DMS114 treated with DMSO at 0.1 percent for 48 hours (cell line): ENCODE measurements at regions not wholly inside any gene's neighbourhood (a gene's known extent, or its start where the extent isn't known, plus 50 kb on each side); places are given as distances from the start of the nearest gene placed in this dataset.
"Not testable (repeated sequence)": the region's sequence is repeated elsewhere in the genome, so short reads cannot be mapped to it uniquely, and the experiment has no call there.

ENCODE experiments used
- DNase-seq: peaks from one replicate; lab custom pipeline; 2025; ENCODE audit not compliant: unreplicated experiment; lab: John Stamatoyannopoulos, UW

DNA sequence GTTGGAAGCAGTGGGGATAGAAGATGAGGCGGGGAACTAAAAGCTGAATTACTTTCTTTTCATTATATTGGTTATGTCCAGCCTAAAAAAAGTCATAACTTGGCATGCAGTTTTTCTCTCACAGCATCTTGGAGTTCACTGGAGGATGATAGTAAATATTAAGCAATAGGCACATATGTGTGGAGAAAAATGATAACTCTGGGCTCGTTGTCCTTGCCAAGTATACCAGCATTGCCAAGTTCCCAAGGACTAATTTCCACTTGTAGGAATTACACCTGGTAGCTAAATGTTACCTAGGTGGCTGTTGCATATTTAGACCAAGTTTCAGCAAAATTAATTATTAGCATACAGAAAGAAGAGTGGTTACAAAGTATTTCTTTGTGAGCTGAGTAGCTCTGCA lies 1007.6 kb downstream of the ANKRD7 start:
- no peak for DNase-seq

GRCh38 chr7:119233015-119233414 lies 1008.5 kb downstream of the ANKRD7 start:
- DNase-seq = no peak

- no peak for DNase-seq
Observed at GRCh38 chr7:119252962-119253361, 1020.0 kb upstream of the KCND2 start.

DNA sequence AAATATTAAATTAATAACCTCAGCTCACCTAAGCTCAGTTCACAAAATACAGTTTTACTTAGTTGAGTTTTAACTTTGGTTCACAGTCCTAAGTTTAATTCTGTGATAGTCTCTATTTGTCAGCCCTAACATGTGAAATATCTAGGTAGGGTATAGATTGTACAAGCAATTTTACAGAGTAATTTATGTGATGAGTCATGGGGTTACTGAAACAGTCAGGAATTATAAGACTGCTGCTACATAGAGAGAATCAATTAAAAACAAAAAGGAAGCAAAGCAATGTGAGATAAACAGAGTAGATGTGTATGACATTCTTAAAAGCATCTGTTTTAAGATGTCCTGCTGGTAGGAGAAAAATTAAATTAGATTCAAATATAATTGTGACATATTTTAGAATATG lies 1018.2 kb upstream of the KCND2 start:
- no peak for DNase-seq

DNA sequence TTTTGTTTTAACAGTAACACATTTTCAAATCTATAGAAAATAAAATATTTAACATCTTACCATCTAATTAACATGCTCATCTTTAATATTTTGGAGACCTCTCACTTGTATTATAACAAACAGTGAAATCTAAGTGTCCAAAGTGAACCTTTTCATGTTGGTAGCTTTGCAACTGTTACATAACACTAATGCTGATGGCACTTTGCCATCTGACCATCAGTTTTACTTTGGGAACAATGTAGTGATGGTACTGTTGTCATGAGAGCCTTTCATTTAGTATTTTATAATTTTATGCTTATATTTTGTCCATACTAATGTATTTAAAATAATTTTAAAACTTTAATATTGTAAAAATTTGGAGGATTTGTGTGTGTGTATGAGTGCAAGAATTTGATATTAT lies 1017.0 kb upstream of the KCND2 start:
- no peak for DNase-seq

DNA sequence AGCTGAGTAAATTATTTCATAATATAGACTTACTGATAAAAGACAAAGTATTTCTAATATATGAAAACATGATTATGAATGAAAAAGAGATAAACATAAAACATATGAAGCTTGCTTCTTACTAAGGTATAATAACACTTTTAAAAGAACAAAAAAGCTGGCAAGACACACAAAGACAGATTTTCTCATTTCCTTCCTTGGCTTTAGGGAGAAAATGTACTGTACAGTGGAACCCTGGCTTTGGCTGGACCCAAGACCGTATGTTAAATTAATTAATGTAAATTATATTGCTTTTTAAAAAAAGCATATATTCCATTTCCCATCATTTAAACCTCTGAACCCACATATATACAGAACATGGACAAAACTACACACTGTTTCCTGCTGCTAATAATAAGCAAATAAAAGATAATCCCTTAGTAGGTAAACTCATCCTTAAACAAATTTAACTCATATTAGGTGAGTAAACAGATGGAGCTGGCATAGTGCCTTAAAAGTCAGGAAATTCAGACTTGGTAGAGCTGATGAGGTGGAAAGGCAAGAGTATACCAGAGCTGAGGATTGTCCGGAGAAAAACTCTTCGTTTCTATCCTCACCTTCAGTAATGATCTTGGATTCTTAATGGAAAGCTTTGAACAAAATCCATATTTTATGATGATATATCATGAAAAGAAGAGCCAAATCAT lies 1016.4 kb upstream of the KCND2 start:
- no peak for DNase-seq

GRCh38 chr7:119266790-119267189 lies 1006.2 kb upstream of the KCND2 start:
- not testable (repeated sequence) for DNase-seq

- DNase-seq = peak; percentile 56
Observed at GRCh38 chr7:119270045-119270464, 1002.9 kb upstream of the KCND2 start.

GRCh38 chr7:119270644-119271043 lies 1002.3 kb upstream of the KCND2 start:
- no peak for DNase-seq

DNA sequence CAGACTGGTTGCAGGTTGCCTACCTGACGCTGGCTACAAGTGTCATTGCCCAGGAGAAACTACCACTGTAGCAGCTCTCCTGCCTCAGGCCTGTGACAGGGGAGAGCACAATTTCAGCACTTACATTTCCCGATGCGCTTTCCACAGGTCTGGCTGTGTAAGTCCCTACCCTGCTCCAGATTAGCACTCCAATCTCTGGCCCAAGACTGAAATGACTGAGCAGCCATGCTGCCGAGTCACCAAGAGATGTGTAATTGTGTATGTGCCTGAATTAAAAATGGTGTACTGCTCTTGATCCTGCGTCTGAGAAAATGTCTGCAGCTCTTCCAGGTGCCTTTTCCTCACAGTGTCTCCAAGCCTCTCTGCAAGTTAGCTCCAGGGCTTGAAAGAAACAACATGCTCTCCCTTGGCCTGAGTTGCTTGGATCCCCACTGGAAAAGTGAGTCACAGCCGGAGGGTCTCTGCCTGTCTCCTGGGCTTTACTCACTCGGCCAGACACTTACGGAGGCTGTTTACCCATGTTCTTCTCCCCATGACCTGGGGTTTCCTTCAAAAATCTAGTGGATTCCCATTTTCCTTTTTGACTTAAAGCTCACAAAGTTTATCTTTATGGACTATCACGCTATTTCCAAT lies 1001.7 kb upstream of the KCND2 start:
- DNase-seq = no peak

DNA sequence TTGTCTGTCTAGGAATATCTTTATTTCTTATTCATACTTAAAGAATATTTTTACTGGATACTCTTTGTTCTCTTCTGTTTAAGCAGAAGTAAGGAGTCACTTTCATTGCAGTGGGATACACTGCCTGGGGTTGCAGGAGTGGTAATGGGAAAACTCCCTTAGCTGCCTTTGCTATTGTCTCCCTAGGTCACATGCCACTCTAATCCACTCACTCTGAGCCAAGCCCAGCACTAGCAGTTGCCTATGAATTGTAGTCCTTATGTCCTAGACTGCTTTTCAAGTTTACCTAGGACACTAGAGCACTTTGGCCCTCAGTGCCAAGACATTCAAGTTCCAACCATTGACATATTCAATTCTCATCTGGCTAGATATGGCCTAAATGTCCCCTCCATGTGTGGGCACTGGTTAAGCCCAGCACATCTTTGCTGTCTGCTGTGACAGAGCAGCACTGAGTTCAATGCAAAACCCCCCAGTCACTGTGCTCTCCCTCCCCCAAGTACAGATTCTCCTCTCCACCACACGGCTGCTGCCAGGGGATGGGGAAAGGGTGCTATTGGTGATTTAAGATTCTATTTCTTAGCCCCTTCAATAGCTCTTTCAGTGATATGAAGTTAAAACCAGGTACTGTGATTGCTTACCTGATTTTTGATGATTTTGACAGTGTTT lies 991.7 kb upstream of the KCND2 start:
- DNase-seq = no peak

DNA sequence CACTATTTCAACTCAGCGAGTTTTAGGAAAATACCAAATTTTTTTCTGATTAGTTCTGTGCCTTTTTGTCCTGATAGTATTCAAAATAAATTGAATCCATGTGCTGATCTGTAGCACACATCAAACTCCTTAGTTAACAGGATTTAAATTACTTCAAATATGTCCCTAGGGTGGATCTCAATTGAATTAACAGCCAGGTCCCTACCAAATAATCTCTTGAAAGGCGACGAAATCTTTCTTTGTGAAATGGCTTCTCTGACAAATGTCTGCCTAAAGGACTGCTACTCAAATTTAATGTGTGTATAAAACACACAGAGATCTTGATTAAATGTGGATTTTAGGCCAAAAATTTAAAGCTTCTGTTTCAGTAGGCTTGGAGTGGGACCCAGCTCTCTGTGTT lies 989.6 kb upstream of the KCND2 start:
- no peak for DNase-seq

GRCh38 chr7:119288416-119288815 lies 984.6 kb upstream of the KCND2 start:
- no peak for DNase-seq

DNA sequence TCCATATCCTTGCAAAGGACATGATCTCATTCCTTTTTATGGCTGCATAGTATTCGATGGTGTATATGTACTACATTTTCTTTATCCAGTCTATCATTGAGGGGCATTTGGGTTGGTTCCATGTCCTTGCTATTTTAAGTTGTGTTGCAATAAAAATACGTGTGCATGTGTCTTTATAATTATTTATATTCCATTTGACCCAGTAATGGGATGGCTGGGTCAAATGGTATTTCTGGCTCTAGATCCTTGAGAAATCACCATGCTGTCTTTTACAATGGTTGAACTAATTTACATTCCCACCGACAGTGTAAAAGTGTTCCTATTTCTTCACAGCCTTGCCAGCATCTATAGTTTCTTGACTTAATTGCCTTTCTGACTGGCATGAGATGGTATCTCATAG lies 972.6 kb upstream of the KCND2 start:
- not testable (repeated sequence) for DNase-seq

DNA sequence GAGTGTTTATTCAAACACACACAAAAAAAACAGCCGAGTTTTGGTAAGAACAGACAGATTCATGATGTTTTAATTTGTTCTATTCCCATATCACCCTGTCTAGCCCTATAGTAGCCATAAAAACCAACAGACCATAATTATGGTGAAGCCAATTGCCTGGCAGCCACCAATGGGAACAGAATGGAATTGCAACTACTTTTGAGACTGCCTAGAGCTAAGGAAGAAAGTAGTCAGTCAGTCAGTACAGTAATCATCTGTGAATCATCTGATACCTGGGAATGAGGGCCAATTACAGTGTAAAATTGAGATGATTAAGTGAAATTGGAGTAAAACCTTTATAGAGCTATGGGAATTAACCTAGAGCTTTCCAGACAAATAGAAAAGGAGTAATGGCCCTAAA lies 952.7 kb upstream of the KCND2 start:
- DNase-seq = no peak

GRCh38 chr7:119329715-119330114 lies 943.3 kb upstream of the KCND2 start:
- no peak for DNase-seq

DNA sequence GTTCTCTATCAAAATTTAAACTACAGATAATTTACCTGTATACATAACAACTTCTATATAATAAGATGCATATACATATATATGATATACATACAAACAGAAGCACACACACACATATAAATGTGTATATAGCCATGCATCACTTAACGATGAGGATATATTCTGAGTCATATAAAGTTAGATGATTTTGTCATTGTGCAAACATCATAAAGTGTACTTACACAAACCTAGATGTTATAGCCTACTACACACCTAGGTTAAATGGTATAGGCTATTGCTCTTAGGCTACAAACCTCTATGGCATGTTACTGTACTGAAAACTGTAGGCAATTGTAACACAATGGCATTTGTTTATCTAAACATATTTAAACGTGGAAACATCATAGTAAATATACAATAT lies 937.6 kb upstream of the KCND2 start:
- DNase-seq = no peak

GRCh38 chr7:119341822-119342221 lies 931.2 kb upstream of the KCND2 start:
- no peak for DNase-seq

GRCh38 chr7:119343289-119343688 lies 929.7 kb upstream of the KCND2 start:
- DNase-seq = no peak

- DNase-seq = no peak
Observed at GRCh38 chr7:119344466-119344865, 928.5 kb upstream of the KCND2 start.

- no peak for DNase-seq
Observed at GRCh38 chr7:119348491-119348890, 924.5 kb upstream of the KCND2 start.

DNA sequence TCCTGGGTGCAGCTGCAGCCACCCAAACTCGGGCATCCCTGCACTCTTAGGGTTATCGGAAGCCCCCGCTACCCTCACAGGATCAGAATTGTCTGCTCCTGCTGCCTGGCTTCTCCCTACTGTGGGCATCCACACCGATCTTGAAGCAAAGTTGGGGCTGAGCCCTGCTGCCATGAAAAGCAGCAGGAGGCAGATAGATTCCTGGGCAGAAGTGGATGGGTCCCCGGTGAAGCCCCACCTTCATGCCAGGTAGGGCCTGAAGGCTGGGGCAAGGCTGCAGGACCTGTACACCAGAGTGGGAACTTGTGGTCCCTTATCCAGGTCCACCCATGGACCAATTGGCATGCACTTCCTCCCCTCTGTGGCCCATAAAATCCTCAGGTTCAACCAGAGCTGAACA lies 922.6 kb upstream of the KCND2 start:
- no peak for DNase-seq
